ENCODE measurements at regions not wholly inside any gene's neighbourhood (a gene's known extent, or its start where the extent isn't known, plus 50 kb on each side); places are given as distances from the start of the nearest gene placed in this dataset.

- H3K27ac ChIP-seq = no peak overlapping the region
- H3K9ac ChIP-seq = no peak overlapping the region
- no peak overlapping the region for H3K4me2 ChIP-seq (ENCODE audit: low read length)
- no peak for TF ChIP-seq CTCF (IDR thresholded peaks at IDR 0.05)
- no peak overlapping the region for H3K4me3 ChIP-seq (ENCODE audit: low read depth, low read length)
- H3K4me1 ChIP-seq = no peaks in the 10 kb centered on the region
- no peaks in the 10 kb centered on the region for H3K36me3 ChIP-seq (ENCODE audit: control insufficient read depth, insufficient read depth, low read length)
- H3K27me3 ChIP-seq (ENCODE audit: control insufficient read depth, insufficient read depth, low read length) = no peaks in the 10 kb centered on the region
- no peaks in the 10 kb centered on the region for H3K79me2 ChIP-seq
- H3K9me3 ChIP-seq (ENCODE audit: control insufficient read depth, low read length) = no peaks in the 10 kb centered on the region
- H2AFZ ChIP-seq = no peak overlapping the region
These were observed 287.6 kb downstream of the CYRIA start for GRCh38 chr2:16378031-16378430.

GRCh38 chr2:16375981-16376380, 289.7 kb downstream of the CYRIA start:
- H3K9me3 ChIP-seq (ENCODE audit: control insufficient read depth, low read length) = no peaks in the 10 kb centered on the region

GRCh38 chr2:16375351-16375750, 290.3 kb downstream of the CYRIA start:
- Histone ChIP-seq H3K9ac (no peak overlapping the region), H2AFZ (no peak overlapping the region), H3K79me2 (no peaks in the 10 kb centered on the region), H3K4me1 (no peaks in the 10 kb centered on the region), H3K4me2 (ENCODE audit: low read length) (no peak overlapping the region), H3K36me3 (ENCODE audit: control insufficient read depth, insufficient read depth, low read length) (no peaks in the 10 kb centered on the region), H3K27ac (no peak overlapping the region), H3K9me3 (ENCODE audit: control insufficient read depth, low read length) (no peaks in the 10 kb centered on the region), H3K27me3 (ENCODE audit: control insufficient read depth, insufficient read depth, low read length) (no peaks in the 10 kb centered on the region), H3K4me3 (ENCODE audit: low read depth, low read length) (no peak overlapping the region)
- TF ChIP-seq CTCF (IDR thresholded peaks at IDR 0.05) = no peak

More at GRCh38 chr2:16375981-16376380, 289.7 kb downstream of the CYRIA start:
- Histone ChIP-seq H2AFZ (no peak overlapping the region), H3K79me2 (no peaks in the 10 kb centered on the region), H3K4me1 (no peaks in the 10 kb centered on the region), H3K27me3 (ENCODE audit: control insufficient read depth, insufficient read depth, low read length) (no peaks in the 10 kb centered on the region), H3K9ac (no peak overlapping the region), H3K27ac (no peak overlapping the region), H3K36me3 (ENCODE audit: control insufficient read depth, insufficient read depth, low read length) (no peaks in the 10 kb centered on the region), H3K4me2 (ENCODE audit: low read length) (no peak overlapping the region), H3K4me3 (ENCODE audit: low read depth, low read length) (no peak overlapping the region)
- no peak for TF ChIP-seq CTCF (IDR thresholded peaks at IDR 0.05)

- no peak overlapping the region for H3K9ac ChIP-seq
- TF ChIP-seq CTCF (IDR thresholded peaks at IDR 0.05) = no peak
These were observed 291.0 kb downstream of the CYRIA start for GRCh38 chr2:16374671-16375070.

GRCh38 chr2:16373341-16373740, 292.3 kb downstream of the CYRIA start:
- no peak for TF ChIP-seq CTCF (IDR thresholded peaks at IDR 0.05)
- Histone ChIP-seq H3K27me3 (ENCODE audit: control insufficient read depth, insufficient read depth, low read length) (no peaks in the 10 kb centered on the region), H2AFZ (no peak overlapping the region), H3K9me3 (ENCODE audit: control insufficient read depth, low read length) (no peaks in the 10 kb centered on the region), H3K36me3 (ENCODE audit: control insufficient read depth, insufficient read depth, low read length) (no peaks in the 10 kb centered on the region), H3K79me2 (no peaks in the 10 kb centered on the region), H3K4me2 (ENCODE audit: low read length) (no peak overlapping the region), H3K27ac (no peak overlapping the region), H3K4me3 (ENCODE audit: low read depth, low read length) (no peak overlapping the region), H3K9ac (no peak overlapping the region), H3K4me1 (no peaks in the 10 kb centered on the region)

More at GRCh38 chr2:16374671-16375070, 291.0 kb downstream of the CYRIA start:
- Histone ChIP-seq H3K4me3 (ENCODE audit: low read depth, low read length) (no peak overlapping the region), H3K9me3 (ENCODE audit: control insufficient read depth, low read length) (no peaks in the 10 kb centered on the region), H3K27ac (no peak overlapping the region), H3K79me2 (no peaks in the 10 kb centered on the region), H3K4me2 (ENCODE audit: low read length) (no peak overlapping the region), H3K36me3 (ENCODE audit: control insufficient read depth, insufficient read depth, low read length) (no peaks in the 10 kb centered on the region), H3K4me1 (no peaks in the 10 kb centered on the region), H2AFZ (no peak overlapping the region), H3K27me3 (ENCODE audit: control insufficient read depth, insufficient read depth, low read length) (no peaks in the 10 kb centered on the region)
